Prostate gland (tissue), 2 donors: ENCODE measurements at regions not wholly inside any gene's neighbourhood (a gene's known extent, or its start where the extent isn't known, plus 50 kb on each side); places are given as distances from the start of the nearest gene placed in this dataset.

Source experiments
- DNase-seq: peaks from one replicate; pipeline ENCODE4 v3.0.0-alpha.2; 2019; ENCODE audit warnings: low spot score
- H3K27ac ChIP-seq, 2 donors: fragments of 200-600 bp; sonication (generic); 2 replicates each; pipeline ENCODE4 v1.5.1; 2017 to 2019
- H3K27me3 ChIP-seq: fragments of 200-600 bp; sonication (generic); replicated peaks from 2 replicates; pipeline ENCODE4 v1.5.1; 2019; ENCODE audit not compliant: insufficient read depth
- H3K36me3 ChIP-seq, 2 donors: fragments of 200-600 bp; sonication (generic); 1 replicate in 1 of 2; 2 replicates in 1 of 2; pipeline versions ENCODE4 v1.5.1 to v1.8.1; 2017 to 2019
- H3K4me1 ChIP-seq: fragments of 200-600 bp; sonication (generic); replicated peaks from 2 replicates; pipeline ENCODE4 v1.5.1; 2019
- H3K4me3 ChIP-seq, 2 donors: fragments of 200-600 bp; sonication (generic); 2 replicates each; pipeline ENCODE4 v1.5.1; 2017 to 2019
- H3K9me3 ChIP-seq: fragments of 200-600 bp; sonication (generic); 2 replicates; pipeline ENCODE4 v1.5.1; 2017
- CTCF ChIP-seq, 4 experiments: fragments of 200-600 bp in 2 of 4; fragments of 450-650 bp in 2 of 4; sonication (generic) in 2 of 4; IDR thresholded peaks; 1 replicate in 3 of 4; 2 replicates in 1 of 4; pipeline ENCODE4 v1.5.1; 2016 to 2019; ENCODE audit warnings: antibody characterized with exemption in 4 of 4, mild to moderate bottlenecking in 2 of 4, moderate library complexity in 2 of 4
- POLR2A ChIP-seq: fragments of 450-650 bp; IDR thresholded peaks from one replicate; pipeline ENCODE4 v1.6.1; 2016; ENCODE audit warnings: antibody characterized with exemption, mild to moderate bottlenecking
- POLR2AphosphoS5 ChIP-seq: sonication (generic); formaldehyde crosslinking; IDR thresholded peaks from one replicate; pipeline ENCODE4 v1.6.1; 2017; ENCODE audit warnings: antibody characterized with exemption
- WGBS: methylation state at CpG from one replicate; pipeline ENCODE4 v1.1.5; 2018; 5-methylcytosine and 5-hydroxymethylcytosine counted together
- intact Hi-C: fragments of 100-400 bp; cut with DNase I; formaldehyde crosslinking; loops from one replicate; pipeline ENCODE4 v1.14.2; 2022

GRCh38 chr1:115215703-115216521 is 122.1 kb downstream of the NGF start:
- intact Hi-C loops: no loop called here
- no peak for TF ChIP-seq POLR2AphosphoS5
- no peak for TF ChIP-seq POLR2A
- no peak for TF ChIP-seq CTCF (IDR thresholded peaks at IDR 0.05)
- DNase-seq: no peak
- WGBS: 96% methylated on average over 4 of the region's 4 CpGs
- no peaks in the 10 kb centered on the region for H3K36me3 ChIP-seq
- H3K9me3 ChIP-seq: no peaks in the 10 kb centered on the region
- H3K4me1 ChIP-seq: no peaks in the 10 kb centered on the region
- H3K27ac ChIP-seq: no peak overlapping the region
- no peaks in the 10 kb centered on the region for H3K27me3 ChIP-seq
- H3K4me3 ChIP-seq: no peak overlapping the region

- TF ChIP-seq POLR2AphosphoS5: no peak
- no peak for TF ChIP-seq CTCF (IDR thresholded peaks at IDR 0.05)
- TF ChIP-seq POLR2A: no peak
- Histone ChIP-seq H3K9me3 (no peaks in the 10 kb centered on the region), H3K27me3 (no peaks in the 10 kb centered on the region), H3K4me3 (no peak overlapping the region), H3K4me1 (no peaks in the 10 kb centered on the region), H3K36me3 (no peaks in the 10 kb centered on the region), H3K27ac (no peak overlapping the region)
- intact Hi-C loops: no loop called here
- no peak for DNase-seq
- 95% methylated on average over 3 of the region's 3 CpGs for WGBS
Measured at GRCh38 chr1:115215110-115215509, 122.9 kb downstream of the NGF start.

- intact Hi-C loops: no loop called here
- no peak for TF ChIP-seq CTCF (IDR thresholded peaks at IDR 0.05)
- no peak for TF ChIP-seq POLR2A
- TF ChIP-seq POLR2AphosphoS5: no peak
- Histone ChIP-seq H3K36me3 (no peaks in the 10 kb centered on the region), H3K27ac (no peak overlapping the region), H3K9me3 (no peaks in the 10 kb centered on the region), H3K27me3 (no peaks in the 10 kb centered on the region), H3K4me3 (no peak overlapping the region), H3K4me1 (no peaks in the 10 kb centered on the region)
- WGBS: 88% methylated on average over 1 of the region's 1 CpG
- no peak for DNase-seq
Measured at GRCh38 chr1:115214098-115214497, 124.0 kb downstream of the NGF start.

GRCh38 chr1:115213130-115213529 is 123.8 kb upstream of the TSPAN2 start:
- Histone ChIP-seq H3K9me3 (no peaks in the 10 kb centered on the region), H3K27ac (no peak overlapping the region), H3K27me3 (no peaks in the 10 kb centered on the region), H3K36me3 (no peaks in the 10 kb centered on the region), H3K4me3 (no peak overlapping the region), H3K4me1 (no peaks in the 10 kb centered on the region)
- TF ChIP-seq POLR2AphosphoS5 (no peak), POLR2A (no peak), CTCF (IDR thresholded peaks at IDR 0.05) (no peak)
- intact Hi-C loops: no loop called here
- WGBS: 94% methylated on average over 3 of the region's 3 CpGs
- DNase-seq: no peak

- Histone ChIP-seq H3K27ac (no peak overlapping the region), H3K36me3 (no peaks in the 10 kb centered on the region), H3K27me3 (no peaks in the 10 kb centered on the region), H3K9me3 (no peaks in the 10 kb centered on the region), H3K4me3 (no peak overlapping the region), H3K4me1 (no peaks in the 10 kb centered on the region)
- intact Hi-C loops: no loop called here
- WGBS: 92% methylated on average over 3 of the region's 3 CpGs
- no peak for DNase-seq
- TF ChIP-seq POLR2A (no peak), CTCF (IDR thresholded peaks at IDR 0.05) (no peak), POLR2AphosphoS5 (no peak)
Measured at GRCh38 chr1:115211071-115211745, 121.9 kb upstream of the TSPAN2 start.
